Smooth muscle cell (in vitro differentiated cells): ENCODE measurements at regions not wholly inside any gene's neighbourhood (a gene's known extent, or its start where the extent isn't known, plus 50 kb on each side); places are given as distances from the start of the nearest gene placed in this dataset.

Experiments
- DNase-seq: peaks from one replicate; lab custom pipeline; 2025; ENCODE audit not compliant: unreplicated experiment; lab: John Stamatoyannopoulos, UW
- H2AFZ ChIP-seq: fragments of 200-600 bp; sonication (generic); 2 replicates; pipeline ENCODE4 v1.6.0; 2016; ENCODE audit warnings: antibody characterized with exemption, low read depth, mild to moderate bottlenecking
- H3F3A ChIP-seq: fragments of 200-600 bp; sonication (generic); 2 replicates; pipeline ENCODE4 v1.6.0; 2017; ENCODE audit warnings: antibody characterized with exemption, low read depth
- H3K27ac ChIP-seq: fragments of 200-600 bp; sonication (generic); 2 replicates; pipeline ENCODE4 v1.5.1; 2016; ENCODE audit warnings: low read depth, mild to moderate bottlenecking
- H3K27me3 ChIP-seq: fragments of 200-600 bp; sonication (generic); 2 replicates; pipeline ENCODE4 v1.6.1; 2016; ENCODE audit warnings: low read depth, mild to moderate bottlenecking
- H3K36me3 ChIP-seq: fragments of 200-600 bp; sonication (generic); 2 replicates; pipeline ENCODE4 v1.5.1; 2016; ENCODE audit warnings: low read depth
- H3K4me1 ChIP-seq: fragments of 200-600 bp; sonication (generic); 2 replicates; pipeline ENCODE4 v1.5.1; 2016; ENCODE audit warnings: low read depth
- H3K4me2 ChIP-seq: fragments of 200-600 bp; sonication (generic); 2 replicates; pipeline ENCODE4 v1.6.0; 2016; ENCODE audit warnings: mild to moderate bottlenecking
- H3K4me3 ChIP-seq: fragments of 200-600 bp; sonication (generic); 2 replicates; pipeline ENCODE4 v1.5.1; 2016; ENCODE audit warnings: mild to moderate bottlenecking
- H3K79me2 ChIP-seq: fragments of 200-600 bp; sonication (generic); 2 replicates; pipeline ENCODE4 v1.6.0; 2016; ENCODE audit warnings: low read depth, mild to moderate bottlenecking
- H3K9ac ChIP-seq: fragments of 200-600 bp; sonication (generic); 2 replicates; pipeline ENCODE4 v1.6.0; 2016; ENCODE audit warnings: low read depth
- H3K9me3 ChIP-seq: fragments of 200-600 bp; sonication (generic); replicated peaks from 2 replicates; pipeline ENCODE4 v1.5.1; 2016; ENCODE audit warnings: low read depth
- H4K20me1 ChIP-seq: fragments of 200-600 bp; sonication (generic); 2 replicates; pipeline ENCODE4 v1.6.0; 2016; ENCODE audit warnings: low read depth
- WGBS: methylation state at CpG from one replicate; pipeline ENCODE4 v1.1.7; 2016; ENCODE audit warnings: low lambda C conversion rate; 5-methylcytosine and 5-hydroxymethylcytosine counted together
- TF ChIP-seq, protein P1 (sequence below): fragments of 200-600 bp; sonication (generic); IDR thresholded peaks from 2 replicates; pipeline ENCODE4 v1.5.1; 2017; ENCODE audit warnings: borderline replicate concordance, mild to moderate bottlenecking, antibody characterized with exemption; ENCODE audit not compliant: insufficient read depth, poor library complexity, severe bottlenecking

GRCh38 chr6:40011844-40012243 is 77.6 kb upstream of the MOCS1 start:
- Histone ChIP-seq H3F3A (no peaks in the 10 kb centered on the region), H3K4me1 (no peaks in the 10 kb centered on the region), H3K27me3 (no peaks in the 10 kb centered on the region), H3K27ac (no peak overlapping the region), H3K4me3 (no peak overlapping the region), H3K79me2 (no peaks in the 10 kb centered on the region), H3K36me3 (no peaks in the 10 kb centered on the region), H4K20me1 (no peaks in the 10 kb centered on the region), H3K9me3 (no peaks in the 10 kb centered on the region), H3K4me2 (no peak overlapping the region), H2AFZ (no peak overlapping the region), H3K9ac (no peak overlapping the region)
- WGBS, result 76% methylated on average over 4 of the region's 4 CpGs
- TF ChIP-seq, protein P1, sequence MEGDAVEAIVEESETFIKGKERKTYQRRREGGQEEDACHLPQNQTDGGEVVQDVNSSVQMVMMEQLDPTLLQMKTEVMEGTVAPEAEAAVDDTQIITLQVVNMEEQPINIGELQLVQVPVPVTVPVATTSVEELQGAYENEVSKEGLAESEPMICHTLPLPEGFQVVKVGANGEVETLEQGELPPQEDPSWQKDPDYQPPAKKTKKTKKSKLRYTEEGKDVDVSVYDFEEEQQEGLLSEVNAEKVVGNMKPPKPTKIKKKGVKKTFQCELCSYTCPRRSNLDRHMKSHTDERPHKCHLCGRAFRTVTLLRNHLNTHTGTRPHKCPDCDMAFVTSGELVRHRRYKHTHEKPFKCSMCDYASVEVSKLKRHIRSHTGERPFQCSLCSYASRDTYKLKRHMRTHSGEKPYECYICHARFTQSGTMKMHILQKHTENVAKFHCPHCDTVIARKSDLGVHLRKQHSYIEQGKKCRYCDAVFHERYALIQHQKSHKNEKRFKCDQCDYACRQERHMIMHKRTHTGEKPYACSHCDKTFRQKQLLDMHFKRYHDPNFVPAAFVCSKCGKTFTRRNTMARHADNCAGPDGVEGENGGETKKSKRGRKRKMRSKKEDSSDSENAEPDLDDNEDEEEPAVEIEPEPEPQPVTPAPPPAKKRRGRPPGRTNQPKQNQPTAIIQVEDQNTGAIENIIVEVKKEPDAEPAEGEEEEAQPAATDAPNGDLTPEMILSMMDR, result no peak
- no peak for DNase-seq

GRCh38 chr6:40000964-40001515 is 66.8 kb upstream of the MOCS1 start:
- 71% methylated on average over 4 of the region's 4 CpGs for WGBS
- no peak overlapping the region for H3K27ac ChIP-seq
- H2AFZ ChIP-seq, result no peak overlapping the region
- H3K9me3 ChIP-seq, result no peaks in the 10 kb centered on the region
- TF ChIP-seq, protein P1, result no peak
- no peaks in the 10 kb centered on the region for H4K20me1 ChIP-seq
- no peak overlapping the region for H3K4me2 ChIP-seq
- H3K4me1 ChIP-seq, result no peaks in the 10 kb centered on the region
- H3K36me3 ChIP-seq, result no peaks in the 10 kb centered on the region
- H3K4me3 ChIP-seq, result no peak overlapping the region
- H3K27me3 ChIP-seq, result no peaks in the 10 kb centered on the region
- H3K9ac ChIP-seq, result no peak overlapping the region
- DNase-seq, result no peak
- no peaks in the 10 kb centered on the region for H3K79me2 ChIP-seq
- H3F3A ChIP-seq, result no peaks in the 10 kb centered on the region

DNA sequence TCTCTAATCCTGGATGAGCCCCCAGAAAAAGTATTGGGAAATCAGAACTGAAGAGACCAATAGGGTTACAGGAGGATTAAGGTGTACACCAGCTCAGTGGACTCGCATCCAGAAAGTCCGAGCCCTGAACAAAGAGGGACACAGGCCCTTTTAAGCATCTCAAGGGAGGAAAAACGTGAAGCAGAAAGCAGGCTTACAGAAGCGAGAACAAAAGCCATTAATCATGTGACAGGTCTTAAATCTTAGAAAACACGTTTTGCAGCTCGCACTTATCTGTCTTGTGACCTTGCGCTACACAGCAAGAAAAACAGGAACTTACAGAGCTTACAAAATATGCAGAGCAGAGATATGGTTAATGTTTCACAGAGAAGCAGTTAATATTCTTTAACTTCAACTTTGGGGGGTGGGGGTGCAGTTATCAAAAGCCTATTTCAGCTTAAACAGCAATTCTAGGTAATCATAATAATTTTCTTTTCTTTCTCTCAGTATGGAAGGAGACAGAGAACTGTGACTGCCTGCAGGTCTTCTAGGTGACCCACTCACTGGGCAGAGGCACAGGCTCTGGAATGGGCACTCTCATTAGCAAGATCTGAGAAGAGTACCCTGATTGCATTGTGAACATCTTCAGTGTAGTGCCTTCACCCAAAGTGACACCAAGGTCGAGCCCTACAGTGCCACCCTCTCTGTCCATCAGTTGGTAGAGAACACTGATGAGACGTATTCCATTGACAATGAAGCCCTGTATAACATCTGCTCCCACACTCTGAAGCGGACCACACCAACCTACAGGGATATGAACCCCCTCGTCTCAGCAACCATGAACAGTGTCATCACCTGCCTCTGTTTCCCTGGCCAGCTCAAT is 65.0 kb upstream of the MOCS1 start:
- DNase-seq, result no peak
- Histone ChIP-seq H2AFZ (no peak overlapping the region), H3K4me3 (no peak overlapping the region), H3K36me3 (no peaks in the 10 kb centered on the region), H4K20me1 (no peaks in the 10 kb centered on the region), H3K4me2 (no peak overlapping the region), H3F3A (no peaks in the 10 kb centered on the region), H3K27me3 (no peaks in the 10 kb centered on the region), H3K79me2 (no peaks in the 10 kb centered on the region), H3K4me1 (no peaks in the 10 kb centered on the region), H3K9me3 (no peaks in the 10 kb centered on the region), H3K9ac (no peak overlapping the region), H3K27ac (no peak overlapping the region)
- 90% methylated on average over 11 of the region's 11 CpGs for WGBS
- TF ChIP-seq, protein P1, result no peak
